ENCODE measurements at regions not wholly inside any gene's neighbourhood (a gene's known extent, or its start where the extent isn't known, plus 50 kb on each side); places are given as distances from the start of the nearest gene placed in this dataset.

- FAIRE-seq (no peak), DNase-seq (ENCODE audit: low read depth) (no peak)
- no peaks in the 10 kb centered on the region for H3K36me3 ChIP-seq (ENCODE audit: control insufficient read depth, insufficient read depth, low read length)
Observed at GRCh38 chr5:2207109-2207399, 324.3 kb upstream of the IRX4 start.

GRCh38 chr5:2206293-2207108 is 323.8 kb upstream of the IRX4 start:
- no peak for FAIRE-seq
- Histone ChIP-seq H3K36me3 (ENCODE audit: control insufficient read depth, insufficient read depth, low read length) (no peaks in the 10 kb centered on the region), H3K4me3 (ENCODE audit: low read depth, low read length) (no peak overlapping the region), H3K27me3 (ENCODE audit: control insufficient read depth, insufficient read depth, low read length) (no peaks in the 10 kb centered on the region)
- DNase-seq (ENCODE audit: low read depth): no peak
- no peak for TF ChIP-seq CTCF (IDR thresholded peaks at IDR 0.05; ENCODE audit: insufficient read depth, low read length, severe bottlenecking)

More at GRCh38 chr5:2207109-2207399, 324.3 kb upstream of the IRX4 start:
- TF ChIP-seq CTCF (IDR thresholded peaks at IDR 0.05; ENCODE audit: insufficient read depth, low read length, severe bottlenecking): no peak
- Histone ChIP-seq H3K4me3 (ENCODE audit: low read depth, low read length) (no peak overlapping the region), H3K27me3 (ENCODE audit: control insufficient read depth, insufficient read depth, low read length) (no peaks in the 10 kb centered on the region)

GRCh38 chr5:2205596-2206226 is 323.0 kb upstream of the IRX4 start:
- H3K36me3 ChIP-seq (ENCODE audit: control insufficient read depth, insufficient read depth, low read length): no peaks in the 10 kb centered on the region
- H3K27me3 ChIP-seq (ENCODE audit: control insufficient read depth, insufficient read depth, low read length): no peaks in the 10 kb centered on the region
- FAIRE-seq: no peak
- TF ChIP-seq CTCF (IDR thresholded peaks at IDR 0.05; ENCODE audit: insufficient read depth, low read length, severe bottlenecking): no peak
- H3K4me3 ChIP-seq (ENCODE audit: low read depth, low read length): no peak overlapping the region
- no peak for DNase-seq (ENCODE audit: low read depth)

- Histone ChIP-seq H3K4me3 (ENCODE audit: low read depth, low read length) (no peak overlapping the region), H3K27me3 (ENCODE audit: control insufficient read depth, insufficient read depth, low read length) (no peaks in the 10 kb centered on the region), H3K36me3 (ENCODE audit: control insufficient read depth, insufficient read depth, low read length) (no peaks in the 10 kb centered on the region)
- no peak for FAIRE-seq
- no peak for DNase-seq (ENCODE audit: low read depth)
- TF ChIP-seq CTCF (IDR thresholded peaks at IDR 0.05; ENCODE audit: insufficient read depth, low read length, severe bottlenecking): no peak
Observed at GRCh38 chr5:2205185-2205585, 322.5 kb upstream of the IRX4 start.

- no peaks in the 10 kb centered on the region for H3K36me3 ChIP-seq (ENCODE audit: control insufficient read depth, insufficient read depth, low read length)
- H3K27me3 ChIP-seq (ENCODE audit: control insufficient read depth, insufficient read depth, low read length): no peaks in the 10 kb centered on the region
- no peak overlapping the region for H3K4me3 ChIP-seq (ENCODE audit: low read depth, low read length)
- no peak for DNase-seq (ENCODE audit: low read depth)
- no peak for FAIRE-seq
- no peak for TF ChIP-seq CTCF (IDR thresholded peaks at IDR 0.05; ENCODE audit: insufficient read depth, low read length, severe bottlenecking)
Observed at GRCh38 chr5:2204366-2205184, 321.9 kb upstream of the IRX4 start.
